SK-N-SH (cell line): ENCODE measurements at regions not wholly inside any gene's neighbourhood (a gene's known extent, or its start where the extent isn't known, plus 50 kb on each side); places are given as distances from the start of the nearest gene placed in this dataset.

Experiments used
- CTCF ChIP-seq: fragments of 200-600 bp; sonication (generic); IDR thresholded peaks from 2 replicates; pipeline ENCODE4 v1.6.1; 2017; ENCODE audit warnings: antibody characterized with exemption, mild to moderate bottlenecking, moderate library complexity
- ELF1 ChIP-seq: IDR thresholded peaks from 2 replicates; pipeline ENCODE4 v1.4.0; 2012
- EP300 ChIP-seq, 2 experiments: IDR thresholded peaks; 2 replicates each; pipeline versions ENCODE4 v1.4.0 to v1.6.1; 2012; ENCODE audit warnings: borderline replicate concordance in 1 of 2, low read depth in 1 of 2, low read length in 1 of 2
- IRF3 ChIP-seq: fragments of 150-350 bp; IDR thresholded peaks from 2 replicates; pipeline ENCODE4 v1.6.1; 2016; ENCODE audit warnings: mild to moderate bottlenecking, low read depth, low read length
- JUND ChIP-seq: IDR thresholded peaks from 2 replicates; pipeline ENCODE4 v1.4.0; 2012
- POLR2AphosphoS5 ChIP-seq: IDR thresholded peaks from 2 replicates; pipeline ENCODE4 v1.6.1; 2012; ENCODE audit warnings: low read depth, low read length
- RAD21 ChIP-seq: IDR thresholded peaks from 2 replicates; pipeline ENCODE4 v1.6.1; 2012; ENCODE audit warnings: mild to moderate bottlenecking, low read length
- REST ChIP-seq: IDR thresholded peaks from 2 replicates; pipeline ENCODE4 v1.6.1; 2012; ENCODE audit warnings: mild to moderate bottlenecking, low read depth, low read length, moderate library complexity
- RFX5 ChIP-seq: IDR thresholded peaks from 2 replicates; pipeline ENCODE4 v1.6.1; 2012; ENCODE audit warnings: mild to moderate bottlenecking, improper control_type of control experiment, low read length
- SIN3A ChIP-seq: IDR thresholded peaks from 2 replicates; pipeline ENCODE4 v1.6.1; 2012; ENCODE audit warnings: low read depth, mild to moderate bottlenecking, low read length, moderate library complexity, borderline replicate concordance
- SMC3 ChIP-seq: IDR thresholded peaks from 2 replicates; pipeline ENCODE4 v1.6.1; 2012; ENCODE audit warnings: low read depth, low read length, improper control_type of control experiment
- YY1 ChIP-seq: IDR thresholded peaks from 2 replicates; pipeline ENCODE4 v1.4.0; 2012; ENCODE audit warnings: low read depth, mild to moderate bottlenecking
- ZBTB33 ChIP-seq: IDR thresholded peaks from 2 replicates; pipeline ENCODE4 v1.4.0; 2012; ENCODE audit warnings: low read depth, borderline replicate concordance

- no peak for TF ChIP-seq CTCF
- no peak for TF ChIP-seq EP300 (IDR thresholded peaks at IDR 0.05; ENCODE audit: borderline replicate concordance in 1 of 2, low read depth in 1 of 2, low read length in 1 of 2)
- no peak for TF ChIP-seq YY1
- TF ChIP-seq IRF3, result no peak
- TF ChIP-seq POLR2AphosphoS5, result no peak
- TF ChIP-seq REST, result no peak
- TF ChIP-seq ELF1, result no peak
- TF ChIP-seq RAD21, result no peak
- TF ChIP-seq RFX5, result no peak
- no peak for TF ChIP-seq ZBTB33
- no peak for TF ChIP-seq SIN3A
- no peak for TF ChIP-seq SMC3
- TF ChIP-seq JUND, result no peak
Observed at GRCh38 chr4:79023799-79024770, 84.8 kb upstream of the PAQR3 start.
